Stimulated activated CD4-positive, alpha-beta T cell treated with anti-CD3 and anti-CD28 coated beads, TNF-alpha, amount 100 ng/mL, for 1 hour (primary cell): ENCODE measurements at regions not wholly inside any gene's neighbourhood (a gene's known extent, or its start where the extent isn't known, plus 50 kb on each side); places are given as distances from the start of the nearest gene placed in this dataset.

Experiments used
- DNase-seq, 3 donors: peaks; one replicate each; pipeline ENCODE4 v3.0.0-alpha.2; 2020; ENCODE audit warnings: low read depth in 3 of 3, low spot score in 1 of 3

DNA sequence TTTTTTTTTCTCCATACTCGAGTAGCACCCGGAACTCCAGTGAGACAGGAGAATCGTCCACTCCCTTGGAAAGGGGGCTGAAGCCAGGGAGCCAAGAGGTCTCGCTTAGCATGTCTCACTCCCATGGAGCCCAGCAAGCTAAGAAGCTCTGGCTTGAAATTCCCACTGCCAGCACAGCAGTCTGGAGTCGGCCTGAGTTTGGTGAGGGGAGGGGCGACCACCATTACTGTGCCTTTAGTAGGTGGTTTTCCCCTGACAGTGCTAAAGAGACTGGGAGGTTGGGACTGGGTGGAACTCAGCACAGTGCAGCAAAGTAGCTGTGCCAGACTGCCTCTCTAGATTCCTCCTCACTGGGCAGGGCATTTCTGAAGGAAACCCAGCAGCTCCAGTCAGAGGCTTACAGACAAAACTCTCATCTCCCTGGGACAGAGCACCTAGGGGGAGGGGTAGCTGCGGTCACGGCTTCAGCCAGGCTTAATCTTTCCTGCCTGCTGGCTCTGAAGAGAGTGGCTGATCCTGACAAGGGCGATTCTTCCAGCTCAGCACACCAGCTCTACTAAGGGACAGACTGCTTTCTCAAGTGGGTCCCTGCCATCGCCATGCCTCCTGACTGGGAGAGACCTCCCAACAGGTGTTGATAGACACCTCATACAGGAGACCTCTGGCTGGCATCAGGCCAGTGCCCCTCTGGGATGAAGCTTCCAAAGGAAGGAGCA lies 414.5 kb upstream of the ZNF608 start:
- DNase-seq = no peak

DNA sequence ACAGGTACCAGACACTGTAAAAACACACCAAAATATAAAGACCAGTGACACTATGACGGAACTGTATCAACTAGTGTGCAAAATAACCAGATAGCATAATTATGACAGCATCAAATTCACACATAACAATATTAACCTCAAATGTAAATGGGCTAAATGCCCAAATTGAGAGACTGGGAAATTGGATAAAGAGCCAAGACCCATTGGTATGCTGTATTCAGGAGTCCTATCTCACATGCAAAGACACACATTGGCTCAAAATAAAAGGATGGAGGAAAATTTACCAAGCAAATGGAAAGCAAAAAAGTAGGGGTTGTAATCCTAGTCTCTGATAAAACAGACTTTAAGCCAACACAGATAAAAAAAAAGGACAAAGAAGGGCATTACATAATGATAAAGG lies 416.3 kb upstream of the ZNF608 start:
- DNase-seq = no peak

DNA sequence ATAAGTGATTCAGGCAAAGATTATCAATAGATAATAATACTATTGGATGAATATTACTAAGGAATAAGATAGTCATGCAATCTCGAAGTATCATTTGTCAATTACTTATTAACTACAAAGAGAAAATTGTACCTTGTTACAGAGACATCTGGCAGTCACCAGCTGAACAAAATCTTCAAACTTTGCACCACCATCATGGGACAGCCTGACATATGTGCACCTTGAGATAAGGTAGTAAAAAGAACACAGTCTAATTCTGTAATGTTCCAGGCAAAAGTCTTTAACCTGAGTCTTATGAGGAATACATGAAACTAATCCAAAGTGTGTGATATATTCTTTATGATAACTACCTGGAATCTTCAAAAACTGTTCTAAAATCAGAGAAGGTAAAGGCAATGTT lies 423.0 kb upstream of the ZNF608 start:
- no peak for DNase-seq

DNA sequence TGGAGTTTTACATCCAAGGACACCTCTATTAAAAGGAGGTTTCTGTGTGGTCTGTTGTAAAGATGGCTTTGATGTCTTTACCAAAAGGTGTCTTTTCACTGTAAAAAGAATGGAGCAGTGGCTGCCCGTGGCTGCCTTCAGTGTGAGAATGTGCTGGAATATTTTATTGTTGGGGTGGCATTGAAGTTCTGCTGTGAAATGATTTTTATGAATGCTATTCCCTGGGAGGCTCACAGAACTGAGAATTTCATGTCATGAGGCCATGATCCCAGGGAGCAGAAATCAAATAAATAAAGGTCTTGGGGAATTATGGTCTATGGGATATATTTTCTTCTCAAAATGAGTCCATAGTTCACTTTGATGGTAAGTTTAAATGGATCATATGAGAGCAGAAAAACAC lies 425.2 kb upstream of the ZNF608 start:
- DNase-seq = no peak

DNA sequence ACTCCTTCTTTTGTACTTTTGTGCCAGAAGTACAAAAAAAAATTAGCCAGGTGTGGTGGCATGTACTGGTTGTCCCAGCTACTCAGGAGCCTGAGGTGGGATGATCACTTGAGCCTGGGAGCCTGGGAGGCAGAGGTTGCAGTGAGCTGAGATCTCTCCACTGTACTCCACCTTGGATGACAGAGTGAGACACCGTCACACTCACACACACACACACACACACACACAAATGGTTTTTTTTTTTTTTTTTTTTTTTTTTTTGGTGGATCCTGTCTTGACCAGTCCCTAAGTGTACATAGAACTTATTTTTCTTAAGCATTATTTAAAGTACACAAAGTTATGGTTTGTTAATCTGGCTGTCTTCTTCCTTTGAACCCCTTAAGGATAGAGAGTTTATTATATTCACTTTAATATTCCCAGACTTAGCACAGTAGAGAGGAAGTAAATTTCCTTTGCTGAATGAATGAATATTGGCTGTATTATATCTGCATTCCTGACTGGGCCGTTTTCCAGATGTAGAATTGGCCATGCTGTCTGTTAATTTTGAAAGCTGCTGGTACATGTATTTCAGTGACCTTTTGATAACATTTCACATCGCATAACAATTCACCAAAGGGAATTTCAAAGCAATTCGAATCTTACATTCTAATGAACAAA lies 429.0 kb upstream of the ZNF608 start:
- no peak for DNase-seq

DNA sequence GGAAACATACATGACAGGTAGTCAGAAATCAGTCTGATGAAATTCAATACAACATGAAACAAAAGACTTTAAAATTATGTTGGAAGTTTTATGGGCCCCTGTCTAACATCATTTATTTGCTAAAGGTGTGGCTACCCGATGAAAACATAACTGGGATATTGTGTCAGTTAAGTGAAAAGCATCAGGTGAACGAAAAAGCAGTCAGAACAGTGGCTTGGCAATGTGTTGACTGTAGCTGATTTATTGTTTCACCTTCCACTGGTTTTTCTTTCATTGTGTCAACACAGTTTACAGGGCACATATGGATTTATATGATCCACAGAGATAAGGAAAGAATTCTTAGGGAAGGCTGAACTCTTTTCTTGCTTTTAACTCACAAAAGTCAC lies 429.6 kb upstream of the ZNF608 start:
- DNase-seq = no peak

DNA sequence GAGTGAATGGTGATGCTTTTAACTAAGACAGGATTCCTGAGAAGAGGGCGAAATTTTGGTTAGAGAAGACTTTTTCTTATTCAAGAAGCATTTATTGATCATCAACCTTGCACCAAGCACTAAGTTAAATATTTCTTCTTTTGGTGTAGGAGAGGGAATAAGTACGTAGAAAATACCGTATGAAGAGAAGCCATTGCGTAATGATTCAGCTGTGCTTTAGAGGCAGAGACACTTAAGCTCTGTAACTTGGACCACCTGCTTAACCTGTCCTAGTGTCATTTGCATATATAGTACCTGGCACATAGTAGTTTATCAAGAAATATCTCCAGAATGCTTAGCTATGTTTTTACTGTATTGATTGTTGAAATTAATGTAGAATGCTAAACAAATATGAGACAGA lies 430.9 kb upstream of the ZNF608 start:
- no peak for DNase-seq

DNA sequence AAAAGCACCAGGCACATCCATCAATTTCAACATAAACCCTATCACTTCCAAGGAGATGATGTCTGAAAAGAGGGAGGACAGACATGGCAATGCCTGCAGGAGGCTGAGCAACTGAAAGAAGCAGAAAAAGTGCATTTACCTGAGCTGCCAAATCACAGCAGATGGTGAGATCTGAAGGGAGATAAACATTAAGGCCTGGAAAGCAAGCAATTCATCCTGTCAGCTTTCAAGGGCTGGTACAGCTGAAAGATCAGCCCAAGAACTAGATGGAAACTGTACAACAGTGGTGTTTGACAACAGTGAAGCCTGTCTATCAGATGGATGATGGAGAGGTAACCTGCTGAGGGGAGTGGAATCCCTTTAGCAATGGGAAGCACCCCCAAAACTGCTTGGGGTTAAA lies 433.2 kb upstream of the ZNF608 start:
- DNase-seq = no peak

DNA sequence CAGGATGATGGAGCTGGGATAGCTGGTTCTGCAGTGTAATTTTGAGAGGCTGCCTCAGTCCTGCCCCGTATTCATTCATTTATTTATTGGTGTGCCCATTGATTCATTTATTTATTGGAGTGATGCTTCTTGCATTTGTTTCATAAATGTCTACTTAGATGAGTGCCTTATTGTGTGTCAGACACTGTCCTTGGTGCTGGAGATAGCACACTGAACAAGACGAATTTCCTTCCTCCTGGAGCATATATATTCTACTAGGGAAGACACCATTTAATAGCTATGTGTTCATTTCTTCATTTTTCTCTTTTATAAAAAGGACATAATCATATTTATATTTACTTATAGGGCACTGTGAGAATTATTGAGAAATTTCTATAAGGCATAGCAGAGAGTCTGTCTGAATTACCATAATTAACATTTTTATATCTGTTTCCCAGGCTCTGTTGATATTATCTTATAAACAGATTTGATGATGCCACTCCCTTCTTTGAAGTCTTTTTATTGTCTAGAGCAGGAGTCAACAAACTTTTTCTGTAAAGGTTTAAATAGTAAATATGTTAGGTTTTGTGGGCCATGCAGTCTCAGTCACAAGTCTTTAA lies 433.9 kb upstream of the ZNF608 start:
- no peak for DNase-seq

DNA sequence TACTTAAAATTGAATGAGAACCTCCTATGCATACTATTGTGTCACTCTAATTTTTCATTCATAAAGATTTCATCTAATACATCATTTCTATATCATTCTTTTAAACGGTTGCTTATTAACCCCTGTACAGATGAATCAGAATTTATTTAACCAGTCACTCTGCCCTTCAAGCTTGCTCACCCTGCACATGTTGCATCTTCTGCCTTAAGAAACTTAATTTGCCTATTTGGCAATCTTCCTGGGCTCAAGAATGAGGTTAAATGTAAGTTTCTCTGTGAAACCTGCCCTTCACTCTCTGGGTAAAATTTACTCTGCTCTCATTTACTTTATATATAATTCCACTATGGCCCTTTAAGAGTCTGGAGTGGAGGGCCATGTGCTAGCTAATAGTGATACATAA lies 434.7 kb upstream of the ZNF608 start:
- no peak for DNase-seq

DNA sequence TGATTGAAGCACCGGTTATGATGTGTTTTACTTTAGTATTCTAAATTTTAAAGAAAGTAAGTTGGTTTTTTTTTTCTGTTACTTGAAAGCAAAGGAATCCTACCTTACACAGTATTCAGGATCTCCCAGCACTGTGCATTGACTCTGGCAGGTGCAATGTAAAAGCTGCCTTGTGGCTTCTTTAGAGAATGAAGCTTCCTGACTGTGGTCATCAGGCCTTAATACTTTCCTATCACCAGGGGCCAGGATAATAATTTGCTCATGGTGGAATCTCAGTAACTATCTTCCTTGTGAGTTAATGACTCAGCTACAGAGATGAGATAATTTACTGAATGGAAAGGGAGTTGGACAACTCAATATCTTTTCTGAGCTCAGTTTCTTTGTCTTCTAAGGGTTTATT lies 435.5 kb upstream of the ZNF608 start:
- DNase-seq = no peak

DNA sequence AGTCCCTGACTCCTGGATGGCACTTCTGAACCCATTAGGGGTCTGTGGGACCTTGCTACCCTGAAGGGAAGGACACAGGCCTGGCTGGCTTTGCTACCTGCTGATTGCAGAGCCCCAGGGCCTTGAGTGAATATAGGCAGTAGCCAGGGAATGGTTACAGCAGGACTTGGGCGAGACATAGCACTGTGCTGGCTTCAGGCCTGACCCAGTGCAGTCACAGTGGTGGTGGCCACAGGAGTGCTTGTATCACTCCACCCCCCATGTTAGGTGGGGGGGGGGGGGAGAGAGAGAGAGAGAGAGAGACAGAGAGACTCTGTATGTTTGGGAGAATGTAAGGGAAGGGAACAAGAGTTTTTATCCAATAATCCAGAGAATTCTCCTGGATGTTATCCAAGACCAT lies 439.3 kb upstream of the ZNF608 start:
- DNase-seq = no peak

DNA sequence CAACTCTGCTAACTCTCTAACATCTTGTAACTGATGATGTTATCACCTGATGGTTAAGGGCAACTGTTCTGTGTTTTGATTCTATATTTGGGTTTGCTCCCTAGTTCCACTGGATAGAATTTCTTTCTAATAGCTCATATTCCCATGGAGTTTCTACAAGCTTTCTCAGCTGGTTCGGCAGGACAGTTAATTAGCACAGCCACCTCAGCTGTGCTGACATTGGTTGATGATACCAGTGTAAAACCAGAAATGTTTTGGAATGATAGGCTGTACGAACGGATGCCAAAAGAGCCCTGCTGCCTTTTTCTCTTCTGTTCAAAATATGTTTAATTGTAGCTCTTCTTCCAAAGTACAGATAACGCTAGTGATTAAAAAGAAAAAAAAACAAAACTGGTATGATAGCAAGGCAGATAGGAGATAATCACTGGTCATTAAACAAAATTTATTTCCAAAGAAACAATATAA lies 440.5 kb upstream of the ZNF608 start:
- DNase-seq = no peak

DNA sequence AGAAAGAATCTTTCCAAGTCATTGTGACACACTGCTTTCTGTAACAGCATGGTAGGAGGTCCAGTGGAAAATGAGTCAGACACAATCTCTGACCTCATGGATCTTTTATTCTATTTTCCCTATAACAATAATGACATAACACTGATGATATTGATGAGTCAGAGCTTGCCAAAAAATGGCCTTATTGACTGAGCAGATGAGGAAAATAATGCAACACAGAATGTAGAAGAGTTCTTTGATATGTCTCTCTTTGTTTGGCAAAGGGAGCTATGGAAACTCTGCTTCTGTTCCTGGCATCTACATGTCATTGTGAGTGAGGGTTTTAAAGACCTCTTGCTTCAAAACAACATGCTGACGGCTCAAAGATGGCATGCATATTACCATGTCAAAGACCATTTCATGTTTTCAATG lies 443.1 kb upstream of the ZNF608 start:
- no peak for DNase-seq

DNA sequence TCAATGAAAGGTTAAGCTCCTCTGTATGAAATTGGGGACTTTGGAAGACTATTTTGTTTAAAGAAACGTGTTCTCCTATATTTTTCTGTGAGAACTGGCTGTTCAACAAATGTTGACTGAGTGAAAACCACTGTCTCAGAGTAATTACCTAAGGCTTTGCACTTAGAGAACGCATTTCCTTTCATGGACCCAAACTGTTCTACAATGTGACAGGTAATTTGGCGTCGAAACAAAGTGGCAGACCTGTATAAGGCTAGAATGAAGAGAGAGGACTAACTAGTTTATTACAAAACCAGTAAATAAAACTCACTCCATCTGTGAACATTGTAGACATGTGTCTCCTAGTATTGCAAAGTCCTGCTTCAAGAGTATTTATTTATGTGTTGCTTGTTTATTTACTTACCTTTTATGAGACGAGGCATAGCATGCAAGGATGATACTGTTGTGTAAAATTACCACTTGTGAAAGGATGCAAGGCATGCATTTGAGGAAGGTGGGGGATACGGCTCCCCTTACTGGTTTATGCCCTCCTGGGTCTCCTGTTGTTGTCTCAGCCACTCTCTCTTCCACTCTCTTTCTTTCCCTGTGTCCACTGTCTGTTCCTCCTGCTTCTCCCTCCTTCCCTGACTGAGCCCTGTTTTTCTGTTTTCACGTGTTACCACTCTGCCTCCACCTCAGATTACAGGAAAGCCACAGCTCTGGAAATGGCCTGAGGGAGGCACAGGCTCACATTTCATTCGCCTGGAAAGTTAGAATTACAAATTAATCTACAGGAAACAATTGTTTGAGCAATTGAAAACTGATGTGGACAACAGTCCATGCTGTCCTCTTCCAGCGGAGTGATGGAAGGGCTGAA lies 444.0 kb upstream of the ZNF608 start:
- DNase-seq = no peak

DNA sequence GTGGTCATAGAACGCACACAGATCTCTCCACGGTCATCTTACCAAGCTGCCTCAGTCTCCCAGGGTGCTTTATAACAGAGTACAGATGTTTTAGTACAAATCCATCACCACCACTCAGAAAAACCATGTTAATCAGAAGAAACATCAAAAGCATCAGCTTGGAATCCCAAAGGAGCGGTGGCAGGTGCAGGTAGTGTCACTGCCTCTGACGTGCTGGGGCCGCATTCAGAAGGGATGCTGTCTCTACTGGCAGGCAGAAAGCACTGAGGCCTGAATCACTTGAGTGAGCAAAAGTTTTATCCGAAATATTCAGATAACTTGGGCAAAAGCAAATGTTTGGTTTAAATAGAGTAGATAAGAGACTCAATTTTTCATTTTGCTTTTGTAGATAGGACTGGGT lies 448.4 kb upstream of the ZNF608 start:
- DNase-seq = no peak

DNA sequence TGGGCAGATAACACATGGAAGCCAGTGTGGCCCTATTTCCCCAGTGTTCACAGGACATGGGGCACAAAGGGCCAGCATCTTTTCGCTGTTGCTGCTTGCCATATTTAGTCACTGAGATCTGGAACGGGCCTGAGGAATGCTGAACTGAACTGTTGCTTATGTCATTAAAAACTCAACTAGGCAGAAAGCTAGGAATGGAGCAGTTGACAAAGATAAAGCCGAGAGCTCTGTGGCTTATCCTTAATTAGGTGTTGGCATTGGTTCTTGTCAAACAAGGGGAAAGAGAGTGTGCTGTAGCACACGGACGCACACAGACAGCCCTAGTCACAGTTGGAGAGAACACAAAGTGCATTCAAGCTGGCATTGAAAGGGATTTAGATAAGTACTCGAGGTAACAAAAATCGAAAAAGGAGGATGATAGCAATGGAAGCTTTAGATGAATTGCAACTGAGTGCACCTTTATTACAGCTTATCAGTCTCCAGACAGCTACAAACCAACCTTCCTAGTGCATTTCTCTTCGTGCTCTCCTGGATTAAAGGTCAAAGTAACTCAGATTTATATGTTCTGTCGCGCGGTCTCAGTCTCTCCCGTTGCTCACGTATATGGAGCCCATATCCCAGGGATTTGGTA lies 450.2 kb upstream of the ZNF608 start:
- DNase-seq = no peak

DNA sequence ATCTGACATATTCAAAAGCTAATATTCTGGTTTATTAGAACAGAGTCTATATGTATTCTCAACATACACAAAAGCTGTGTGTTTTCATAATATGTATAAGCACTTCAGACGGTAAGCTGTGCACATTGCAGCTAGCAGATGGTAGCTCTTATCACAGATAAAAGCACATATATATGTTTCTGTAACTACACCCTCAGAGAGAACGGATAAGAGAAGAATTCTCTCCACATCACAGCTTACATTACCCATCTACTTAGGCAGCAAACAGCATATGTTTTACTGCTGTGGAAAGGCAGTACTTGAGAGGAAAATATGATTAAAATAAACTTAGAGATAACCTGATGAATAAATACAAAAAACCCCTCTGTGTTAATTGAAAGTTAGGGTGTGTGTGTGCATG lies 450.9 kb upstream of the ZNF608 start:
- no peak for DNase-seq

DNA sequence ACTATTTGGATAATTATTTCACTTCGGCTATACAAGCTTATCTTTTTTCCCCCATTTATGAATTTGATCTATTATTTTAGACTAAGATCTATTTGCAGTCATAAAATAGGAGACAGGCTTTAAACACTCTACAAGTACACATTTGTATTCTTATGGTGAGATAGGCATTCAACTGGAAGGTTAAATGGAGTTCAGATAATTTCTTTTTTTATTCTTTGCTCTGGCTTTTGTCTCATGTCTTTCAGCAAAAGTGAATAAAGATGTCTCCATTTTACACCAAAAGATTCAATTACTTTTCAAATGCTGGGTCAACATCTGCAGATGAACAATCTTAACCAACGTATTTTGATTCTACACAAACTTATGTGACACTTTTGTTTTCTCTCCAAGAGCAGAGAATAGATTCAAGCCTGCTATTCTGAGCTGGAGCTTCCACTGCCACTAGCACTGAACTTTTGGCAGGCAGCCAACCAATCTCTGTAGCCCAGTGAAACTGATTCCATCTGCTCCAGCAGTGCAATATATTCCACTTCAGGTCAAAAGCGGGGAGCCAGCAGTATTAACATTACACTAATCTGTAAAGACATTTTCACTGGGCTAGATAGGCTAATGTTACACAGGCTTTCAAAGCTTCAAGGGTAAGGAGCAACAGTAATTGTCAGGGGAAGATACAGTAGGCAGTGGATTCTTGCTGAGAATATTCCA lies 452.0 kb upstream of the ZNF608 start:
- DNase-seq = no peak

DNA sequence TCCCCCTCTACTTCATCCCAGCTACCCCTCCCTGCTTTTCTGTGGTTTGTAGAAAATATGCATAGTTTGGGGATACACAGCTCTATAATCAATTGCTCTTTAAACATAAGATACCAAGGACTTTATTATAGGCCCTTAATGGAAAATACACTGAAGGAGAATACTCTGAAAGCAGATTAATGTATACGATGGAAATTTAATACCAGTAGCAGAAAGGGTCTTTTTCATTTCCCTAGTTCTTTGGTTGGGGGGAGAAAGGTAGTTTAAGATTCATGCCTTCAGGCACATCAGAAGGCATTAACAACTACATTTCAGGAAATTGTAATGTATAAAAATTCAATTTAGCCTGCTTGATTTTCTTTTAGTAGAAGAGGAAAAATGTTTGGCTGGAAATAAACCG lies 452.9 kb upstream of the ZNF608 start:
- no peak for DNase-seq
